ENCODE measurements at regions not wholly inside any gene's neighbourhood (a gene's known extent, or its start where the extent isn't known, plus 50 kb on each side); places are given as distances from the start of the nearest gene placed in this dataset.

DNA sequence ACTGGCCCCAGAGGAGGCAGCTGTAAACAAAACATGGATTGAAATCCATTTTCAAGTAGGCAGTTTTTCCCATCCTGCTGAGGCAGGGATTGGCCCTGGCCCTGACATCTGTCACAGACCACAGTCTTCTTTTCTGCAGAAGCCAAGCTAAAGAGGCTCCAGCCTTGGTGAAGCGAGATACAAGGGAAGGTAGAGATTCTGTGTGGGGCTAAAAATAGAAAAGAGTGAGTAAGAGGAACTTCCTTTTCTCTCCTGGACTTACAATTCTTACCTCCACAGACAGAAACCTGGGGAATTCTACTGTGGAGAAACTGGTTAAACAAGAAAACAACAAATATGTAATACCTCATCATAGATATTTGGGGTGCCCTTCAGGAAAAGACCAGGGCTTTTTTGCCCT is 624.8 kb upstream of the FZD8 start:
- TF ChIP-seq POLR2A (IDR thresholded peaks at IDR 0.05; ENCODE audit: extremely low read depth, insufficient read length) (no peak), CTCF (IDR thresholded peaks at IDR 0.05; ENCODE audit: low read depth, low read length) (no peak)
